ENCODE measurements at regions not wholly inside any gene's neighbourhood (a gene's known extent, or its start where the extent isn't known, plus 50 kb on each side); places are given as distances from the start of the nearest gene placed in this dataset.

DNA sequence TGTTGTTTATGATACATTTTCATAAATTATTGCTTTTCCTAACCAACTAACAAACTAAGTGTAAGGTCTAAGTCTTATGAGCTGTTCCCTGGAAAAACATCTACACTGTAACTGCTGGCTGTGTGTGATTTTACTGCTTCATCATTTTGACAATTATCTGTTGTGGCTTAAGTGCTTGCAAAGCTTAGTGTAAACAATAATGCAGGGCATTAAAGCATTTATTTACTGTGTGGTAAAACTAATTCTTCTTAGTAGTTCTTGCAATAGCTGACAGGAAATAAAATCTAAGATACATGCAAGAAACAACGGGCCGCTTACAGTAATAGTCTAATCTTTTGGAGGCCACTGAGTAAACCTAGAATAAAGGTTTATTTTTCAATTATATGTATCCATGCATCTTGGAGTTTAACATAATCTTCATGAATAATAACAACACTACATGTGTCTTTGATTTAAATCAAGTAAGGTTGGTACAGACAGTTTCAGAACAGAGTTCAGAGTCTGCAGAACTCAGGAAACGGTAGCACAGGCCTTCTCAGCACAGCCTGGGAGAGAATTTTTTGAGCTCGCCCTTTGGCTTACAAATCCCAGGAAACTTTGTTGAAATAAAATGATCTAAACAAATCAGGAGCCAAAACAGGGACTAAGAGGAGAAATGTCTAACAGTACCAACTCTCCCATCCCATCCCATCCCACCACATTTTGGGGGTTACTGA lies 473.1 kb downstream of the NR2F1-AS1 start:
- TF ChIP-seq, protein P1, sequence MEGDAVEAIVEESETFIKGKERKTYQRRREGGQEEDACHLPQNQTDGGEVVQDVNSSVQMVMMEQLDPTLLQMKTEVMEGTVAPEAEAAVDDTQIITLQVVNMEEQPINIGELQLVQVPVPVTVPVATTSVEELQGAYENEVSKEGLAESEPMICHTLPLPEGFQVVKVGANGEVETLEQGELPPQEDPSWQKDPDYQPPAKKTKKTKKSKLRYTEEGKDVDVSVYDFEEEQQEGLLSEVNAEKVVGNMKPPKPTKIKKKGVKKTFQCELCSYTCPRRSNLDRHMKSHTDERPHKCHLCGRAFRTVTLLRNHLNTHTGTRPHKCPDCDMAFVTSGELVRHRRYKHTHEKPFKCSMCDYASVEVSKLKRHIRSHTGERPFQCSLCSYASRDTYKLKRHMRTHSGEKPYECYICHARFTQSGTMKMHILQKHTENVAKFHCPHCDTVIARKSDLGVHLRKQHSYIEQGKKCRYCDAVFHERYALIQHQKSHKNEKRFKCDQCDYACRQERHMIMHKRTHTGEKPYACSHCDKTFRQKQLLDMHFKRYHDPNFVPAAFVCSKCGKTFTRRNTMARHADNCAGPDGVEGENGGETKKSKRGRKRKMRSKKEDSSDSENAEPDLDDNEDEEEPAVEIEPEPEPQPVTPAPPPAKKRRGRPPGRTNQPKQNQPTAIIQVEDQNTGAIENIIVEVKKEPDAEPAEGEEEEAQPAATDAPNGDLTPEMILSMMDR (IDR thresholded peaks at IDR 0.05; ENCODE audit: low read length), result no peak
- no peak for TF ChIP-seq EZH2 (IDR thresholded peaks at IDR 0.05; ENCODE audit: borderline replicate concordance, low read length)

Data from OCI-LY1 (cell line).